SK-N-SH treated with all-trans-retinoic acid at 6 μM for 48 hours (cell line): ENCODE measurements at regions not wholly inside any gene's neighbourhood (a gene's known extent, or its start where the extent isn't known, plus 50 kb on each side); places are given as distances from the start of the nearest gene placed in this dataset.

Experiments
- ATAC-seq: fragments of 200-7000 bp; cut with Tn5 transposase; 3 replicates; pipeline ENCODE4 v1.9.1; 2020; ENCODE audit warnings: mild to moderate bottlenecking, moderate library complexity
- ARNTL ChIP-seq: fragments of 450-650 bp; formaldehyde crosslinking; IDR thresholded peaks from 2 replicates; pipeline ENCODE4 v1.5.0; 2020; ENCODE audit warnings: low read depth, mild to moderate bottlenecking, moderate library complexity, borderline replicate concordance
- BACH2 ChIP-seq: fragments of 250-450 bp; sonication (Bioruptor Pico); IDR thresholded peaks from 2 replicates; pipeline ENCODE4 v1.9.0; 2021; ENCODE audit warnings: mild to moderate bottlenecking, borderline replicate concordance
- CREB5 ChIP-seq: fragments of 250-450 bp; sonication (Bioruptor Pico); IDR thresholded peaks from 2 replicates; pipeline ENCODE4 v1.5.1; 2020; ENCODE audit warnings: low read depth, mild to moderate bottlenecking, moderate library complexity
- CSDC2 ChIP-seq: fragments of 250-450 bp; sonication (Bioruptor Pico); IDR thresholded peaks from 2 replicates; pipeline ENCODE4 v1.5.0; 2020; ENCODE audit warnings: mild to moderate bottlenecking, moderate library complexity
- CSRNP3 ChIP-seq: fragments of 250-450 bp; sonication (Bioruptor Pico); IDR thresholded peaks from 2 replicates; pipeline ENCODE4 v1.5.1; 2021; ENCODE audit warnings: mild to moderate bottlenecking, moderate library complexity
- ESRRG ChIP-seq: fragments of 250-450 bp; sonication (Bioruptor Pico); IDR thresholded peaks from 2 replicates; pipeline ENCODE4 v1.6.1; 2021; ENCODE audit warnings: mild to moderate bottlenecking
- GLIS3 ChIP-seq: fragments of 250-450 bp; sonication (Bioruptor Pico); IDR thresholded peaks from 2 replicates; pipeline ENCODE4 v1.5.0; 2020; ENCODE audit warnings: mild to moderate bottlenecking, moderate library complexity
- ISL1 ChIP-seq: fragments of 250-450 bp; sonication (Bioruptor Pico); IDR thresholded peaks from 2 replicates; pipeline ENCODE4 v2.1.2; 2022; ENCODE audit warnings: mild to moderate bottlenecking, moderate library complexity
- OSR1 ChIP-seq: fragments of 250-450 bp; sonication (Bioruptor Pico); IDR thresholded peaks from 2 replicates; pipeline ENCODE4 v1.8.0; 2022; ENCODE audit warnings: moderate library complexity, mild to moderate bottlenecking, inconsistent platforms
- PATZ1 ChIP-seq: fragments of 250-450 bp; sonication (Bioruptor Pico); IDR thresholded peaks from 2 replicates; pipeline ENCODE4 v1.8.0; 2020; ENCODE audit warnings: mild to moderate bottlenecking, moderate library complexity, borderline replicate concordance
- POU6F1 ChIP-seq: fragments of 250-450 bp; sonication (Bioruptor Pico); IDR thresholded peaks from 2 replicates; pipeline ENCODE4 v1.8.0; 2021; ENCODE audit warnings: low read depth, mild to moderate bottlenecking, moderate library complexity, borderline replicate concordance
- PPARA ChIP-seq: fragments of 250-450 bp; sonication (Bioruptor Pico); IDR thresholded peaks from 2 replicates; pipeline ENCODE4 v1.5.0; 2020; ENCODE audit warnings: mild to moderate bottlenecking, borderline replicate concordance
- RARB ChIP-seq: fragments of 250-450 bp; sonication (Bioruptor Pico); IDR thresholded peaks from 2 replicates; pipeline ENCODE4 v1.8.0; 2021; ENCODE audit warnings: mild to moderate bottlenecking, moderate library complexity
- SNAI2 ChIP-seq: fragments of 250-450 bp; sonication (Bioruptor Pico); IDR thresholded peaks from 2 replicates; pipeline ENCODE4 v1.5.0; 2020; ENCODE audit warnings: mild to moderate bottlenecking, moderate library complexity
- TCF4 ChIP-seq: fragments of 250-450 bp; sonication (Bioruptor Pico); IDR thresholded peaks from 2 replicates; pipeline ENCODE4 v1.8.0; 2021; ENCODE audit warnings: mild to moderate bottlenecking, moderate library complexity, borderline replicate concordance
- TOX ChIP-seq: fragments of 250-450 bp; sonication (Bioruptor Pico); IDR thresholded peaks from 2 replicates; pipeline ENCODE4 v1.8.0; 2021; ENCODE audit warnings: mild to moderate bottlenecking, moderate library complexity, borderline replicate concordance
- TSHZ2 ChIP-seq: fragments of 250-450 bp; sonication (Bioruptor Pico); IDR thresholded peaks from 2 replicates; pipeline ENCODE4 v1.5.0; 2020; ENCODE audit warnings: mild to moderate bottlenecking, moderate library complexity
- ZC3H10 ChIP-seq: fragments of 250-450 bp; sonication (Bioruptor Pico); IDR thresholded peaks from 2 replicates; pipeline ENCODE4 v1.5.1; 2021; ENCODE audit warnings: mild to moderate bottlenecking, moderate library complexity
- ZFP3 ChIP-seq: fragments of 250-450 bp; sonication (Bioruptor Pico); IDR thresholded peaks from 2 replicates; pipeline ENCODE4 v1.5.0; 2020; ENCODE audit warnings: mild to moderate bottlenecking, moderate library complexity
- ZFP30 ChIP-seq: fragments of 450-650 bp; formaldehyde crosslinking; IDR thresholded peaks from 2 replicates; pipeline ENCODE4 v1.5.0; 2022; ENCODE audit warnings: mild to moderate bottlenecking, moderate library complexity
- ZNF565 ChIP-seq: fragments of 450-650 bp; formaldehyde crosslinking; conservative IDR thresholded peaks from 2 replicates; pipeline ENCODE4 v1.5.0; 2020; ENCODE audit warnings: low read depth, mild to moderate bottlenecking, moderate library complexity
- ZNF70 ChIP-seq: fragments of 450-650 bp; formaldehyde crosslinking; IDR thresholded peaks from 2 replicates; pipeline ENCODE4 v1.5.0; 2020; ENCODE audit warnings: mild to moderate bottlenecking, moderate library complexity
- ZNF8 ChIP-seq: fragments of 450-650 bp; formaldehyde crosslinking; IDR thresholded peaks from 2 replicates; pipeline ENCODE4 v1.5.0; 2020; ENCODE audit warnings: mild to moderate bottlenecking, moderate library complexity

GRCh38 chr20:39225536-39225935 lies 263.4 kb downstream of the DHX35 start:
- no peak for TF ChIP-seq ZNF70 (CRISPR knock-in tag)
- ATAC-seq = no peak

GRCh38 chr20:39222101-39222500 lies 260.0 kb downstream of the DHX35 start:
- ATAC-seq = no peak
- TF ChIP-seq ESRRG (no peak), TOX (CRISPR knock-in tag) (no peak), ISL1 (CRISPR knock-in tag) (no peak), ZFP30 (CRISPR knock-in tag) (no peak), CSRNP3 (no peak), RARB (CRISPR knock-in tag) (no peak), ZNF70 (CRISPR knock-in tag) (no peak), SNAI2 (no peak), ZC3H10 (CRISPR knock-in tag) (no peak), CSDC2 (CRISPR knock-in tag) (no peak), ZNF565 (no peak), TSHZ2 (CRISPR knock-in tag) (no peak), PPARA (CRISPR knock-in tag) (no peak), BACH2 (CRISPR knock-in tag) (no peak), POU6F1 (no peak), OSR1 (CRISPR knock-in tag) (no peak), ARNTL (CRISPR knock-in tag) (no peak)

GRCh38 chr20:39216195-39216594 lies 254.1 kb downstream of the DHX35 start:
- TF ChIP-seq ISL1 (CRISPR knock-in tag) (no peak), ZNF8 (CRISPR knock-in tag) (no peak), SNAI2 (no peak), CSRNP3 (no peak), ZC3H10 (CRISPR knock-in tag) (no peak), OSR1 (CRISPR knock-in tag) (no peak), GLIS3 (CRISPR knock-in tag) (no peak), ZFP30 (CRISPR knock-in tag) (no peak), ZNF565 (no peak), ARNTL (CRISPR knock-in tag) (no peak), ZFP3 (CRISPR knock-in tag) (no peak), ZNF70 (CRISPR knock-in tag) (no peak), POU6F1 (no peak), RARB (CRISPR knock-in tag) (no peak), BACH2 (CRISPR knock-in tag) (no peak), TOX (CRISPR knock-in tag) (no peak)
- no peak for ATAC-seq

GRCh38 chr20:39214828-39215227 lies 252.7 kb downstream of the DHX35 start:
- no peak for ATAC-seq
- TF ChIP-seq PPARA (CRISPR knock-in tag) = no peak
- TF ChIP-seq CSDC2 (CRISPR knock-in tag) = no peak
- no peak for TF ChIP-seq ZNF565
- no peak for TF ChIP-seq TCF4 (CRISPR knock-in tag)
- TF ChIP-seq ZFP3 (CRISPR knock-in tag) = no peak
- TF ChIP-seq CREB5 (CRISPR knock-in tag) = no peak
- TF ChIP-seq ESRRG = no peak
- TF ChIP-seq PATZ1 (CRISPR knock-in tag) = no peak
- no peak for TF ChIP-seq ZC3H10 (CRISPR knock-in tag)
- no peak for TF ChIP-seq GLIS3 (CRISPR knock-in tag)
